ENCODE measurements at regions not wholly inside any gene's neighbourhood (a gene's known extent, or its start where the extent isn't known, plus 50 kb on each side); places are given as distances from the start of the nearest gene placed in this dataset.

DNA sequence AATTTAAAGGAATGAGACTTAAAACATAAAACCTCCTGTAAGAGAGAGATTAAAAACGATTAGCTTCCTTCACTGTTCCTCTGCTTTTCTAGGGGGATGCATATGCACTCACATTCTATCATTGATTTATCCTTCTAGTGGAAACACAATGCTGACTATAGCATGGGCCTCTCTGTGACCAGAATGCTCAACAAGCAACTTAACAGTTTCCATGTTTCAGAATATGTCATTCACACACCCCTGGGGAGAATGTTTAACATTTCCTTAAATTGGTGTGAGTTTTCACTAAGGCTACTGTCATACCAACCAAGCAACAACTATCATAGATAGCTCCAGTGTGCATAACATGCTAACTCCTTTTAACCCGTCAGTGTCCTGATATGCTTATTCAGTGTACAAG, 337.9 kb upstream of the GRM7 start:
- DNase-seq, result no peak

- no peak for DNase-seq
These were observed 336.4 kb upstream of the GRM7 start for GRCh38 chr3:6524479-6524878.

DNA sequence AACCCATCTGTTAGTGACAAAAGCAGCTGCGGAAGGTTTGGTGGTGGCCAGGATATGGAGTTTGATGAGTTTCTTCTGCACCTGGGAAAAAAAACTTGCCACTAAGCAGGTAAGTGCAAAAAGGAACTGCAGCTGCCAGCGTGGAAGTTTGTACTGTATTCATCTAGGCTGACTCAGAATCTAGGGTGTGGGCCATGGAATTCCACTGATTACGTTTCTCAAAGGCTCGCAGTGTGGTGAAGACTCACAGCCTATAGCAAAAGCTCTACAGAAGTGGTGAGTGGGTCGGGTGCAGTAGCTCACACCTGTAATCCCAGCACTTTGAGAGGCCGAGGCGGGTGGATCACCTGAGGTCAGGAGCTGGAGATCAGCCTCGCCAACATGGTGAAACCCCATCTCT, 334.6 kb upstream of the GRM7 start:
- DNase-seq, result no peak

- no peak for DNase-seq
These were observed 334.1 kb upstream of the GRM7 start for GRCh38 chr3:6526861-6527260.

GRCh38 chr3:6528951-6529350, 332.0 kb upstream of the GRM7 start:
- no peak for DNase-seq

GRCh38 chr3:6531153-6531552, 329.8 kb upstream of the GRM7 start:
- no peak for DNase-seq

DNA sequence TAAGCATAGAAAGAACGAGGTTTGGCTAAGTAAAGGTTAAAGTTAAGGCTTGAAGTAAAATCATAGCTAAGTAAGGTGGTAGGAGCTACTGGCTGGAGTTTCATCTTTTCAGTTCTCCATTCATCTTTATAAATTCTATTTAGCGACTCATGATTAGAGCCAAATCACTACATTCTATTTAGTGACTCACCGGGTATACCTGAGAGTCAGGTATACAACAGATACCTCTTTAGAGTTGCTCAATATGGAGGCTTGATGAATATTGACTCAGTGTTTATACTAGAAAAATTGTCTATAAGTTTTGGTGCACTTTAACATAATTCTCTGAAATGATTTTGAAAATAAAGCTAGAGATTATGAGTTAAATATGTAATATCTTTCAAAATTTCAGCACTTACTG, 328.8 kb upstream of the GRM7 start:
- no peak for DNase-seq

- DNase-seq, result no peak
These were observed 319.9 kb upstream of the GRM7 start for GRCh38 chr3:6540981-6541380.

- no peak for DNase-seq
These were observed 318.1 kb upstream of the GRM7 start for GRCh38 chr3:6542795-6543194.

DNA sequence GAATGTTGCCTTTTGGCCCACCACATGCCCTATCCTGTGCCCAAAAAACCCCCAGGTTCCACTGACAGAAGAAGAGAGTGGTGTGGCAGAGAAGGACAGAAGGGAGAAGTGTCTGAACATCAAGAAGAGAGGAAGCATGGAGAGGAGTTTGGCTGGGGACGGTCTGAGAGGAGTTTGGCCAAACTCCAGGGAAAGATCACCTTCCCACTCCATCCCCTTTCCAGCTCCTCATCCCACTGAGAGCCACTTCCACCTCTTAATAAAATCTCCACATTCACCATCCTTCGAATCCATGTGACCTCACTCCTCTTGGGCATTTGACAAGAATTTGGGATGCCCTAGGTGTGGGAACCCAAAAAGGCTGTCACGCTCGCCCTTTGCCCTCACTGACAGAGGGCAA, 311.6 kb upstream of the GRM7 start:
- DNase-seq, result no peak

- no peak for DNase-seq
These were observed 309.8 kb upstream of the GRM7 start for GRCh38 chr3:6551165-6551564.

DNA sequence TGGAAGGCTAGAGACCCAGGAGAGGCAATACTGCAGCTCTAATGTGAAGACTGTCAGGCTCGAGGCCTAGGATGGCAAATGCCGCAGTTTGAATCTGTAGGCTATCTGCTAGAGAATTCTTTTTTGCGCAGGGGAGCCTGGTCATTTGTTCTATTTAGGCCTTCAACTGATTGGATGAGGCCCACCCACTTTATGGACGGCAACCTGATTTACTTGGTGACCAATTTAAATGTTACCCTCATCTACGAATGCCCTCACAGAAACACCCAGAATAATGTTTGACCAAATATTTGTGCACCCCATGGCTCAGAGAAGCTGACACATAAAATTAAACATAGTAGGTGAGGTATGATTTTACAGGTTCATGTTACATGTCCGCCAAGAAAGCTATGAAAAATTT, 300.7 kb upstream of the GRM7 start:
- no peak for DNase-seq

- no peak for DNase-seq
These were observed 293.7 kb upstream of the GRM7 start for GRCh38 chr3:6567241-6567640.

GRCh38 chr3:6568999-6569493, 291.9 kb upstream of the GRM7 start:
- DNase-seq, result no peak

DNA sequence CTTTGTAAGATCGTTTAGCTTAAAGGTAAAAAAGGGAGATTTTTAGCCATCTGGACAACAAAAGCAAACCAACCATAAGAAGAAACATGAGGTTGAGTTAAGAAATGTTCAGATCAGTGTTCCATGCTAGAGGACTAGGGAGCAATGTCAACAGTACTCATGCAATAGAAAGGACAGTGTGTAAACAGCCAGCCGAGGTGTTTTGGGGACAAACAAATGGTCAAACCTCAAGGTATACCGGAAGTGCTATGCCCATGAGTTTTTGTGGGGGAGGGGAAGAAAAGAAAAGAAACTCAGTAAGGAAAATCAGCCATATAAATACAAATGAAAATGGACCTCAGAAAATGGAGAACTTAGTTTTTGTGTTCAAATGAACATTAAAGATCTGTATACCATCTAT, 289.5 kb upstream of the GRM7 start:
- no peak for DNase-seq

GRCh38 chr3:6577584-6577983, 283.3 kb upstream of the GRM7 start:
- no peak for DNase-seq

GRCh38 chr3:6578526-6578925, 282.4 kb upstream of the GRM7 start:
- no peak for DNase-seq

DNA sequence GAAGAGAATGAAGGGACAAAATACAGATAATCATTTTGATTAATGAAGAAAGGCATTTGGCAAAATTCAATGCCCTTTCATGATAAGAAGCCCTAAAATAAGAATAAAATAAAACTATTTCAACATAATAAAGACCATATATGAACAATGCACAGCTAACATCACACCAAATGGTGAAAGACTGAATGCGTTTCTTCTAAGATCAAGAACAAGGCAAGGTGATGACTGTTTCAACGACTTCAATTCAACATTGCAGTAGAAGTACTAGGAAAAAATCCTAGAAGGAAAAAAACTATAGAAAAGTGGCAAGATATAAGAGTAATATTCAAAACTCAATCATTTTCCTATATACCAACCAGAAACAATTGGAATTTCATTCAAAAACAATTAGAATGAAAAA, 280.1 kb upstream of the GRM7 start:
- no peak for DNase-seq

- DNase-seq, result no peak
These were observed 275.6 kb upstream of the GRM7 start for GRCh38 chr3:6585360-6585759.

DNA sequence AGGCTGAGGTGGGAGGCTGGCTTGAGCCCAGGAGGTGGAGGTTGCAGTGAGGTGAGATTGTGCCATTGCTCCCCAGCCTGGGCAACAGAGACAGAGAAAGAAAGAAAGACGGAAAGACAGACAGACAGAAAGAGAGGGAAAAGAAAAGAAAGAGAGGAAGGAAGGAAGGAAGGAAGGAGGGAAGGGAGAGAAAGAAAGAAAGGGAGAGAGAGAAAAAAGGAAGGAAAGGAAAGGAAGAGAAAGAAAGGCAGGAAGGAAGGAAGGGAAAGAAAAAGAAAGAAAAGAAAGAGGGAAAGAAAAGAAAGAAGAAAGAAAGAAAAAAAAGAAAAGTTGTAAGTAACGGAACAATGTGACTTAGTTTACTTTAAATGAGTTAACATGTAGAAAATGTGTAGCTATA, 260.7 kb upstream of the GRM7 start:
- DNase-seq, result no peak

GRCh38 chr3:6601374-6601773, 259.5 kb upstream of the GRM7 start:
- DNase-seq, result no peak

GRCh38 chr3:6602329-6602728, 258.6 kb upstream of the GRM7 start:
- no peak for DNase-seq

DNA sequence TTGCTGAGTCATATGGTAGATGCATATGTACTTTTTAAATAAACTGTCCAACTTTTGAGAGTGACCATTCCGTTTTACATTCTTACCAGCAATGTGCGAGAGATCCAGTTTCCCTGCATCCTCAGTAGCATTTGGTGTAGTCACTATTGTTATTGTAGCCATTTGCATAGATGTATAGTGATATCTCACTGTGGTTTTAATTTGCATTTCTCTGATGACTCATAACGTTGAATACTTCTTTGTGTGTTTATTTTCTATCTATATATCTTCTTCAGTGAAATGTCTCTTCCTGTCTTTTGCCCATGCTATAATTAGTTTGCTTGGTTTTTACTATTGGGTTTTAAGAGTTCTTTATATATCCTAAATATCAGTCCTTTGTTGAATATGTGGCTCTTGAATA, 255.7 kb upstream of the GRM7 start:
- DNase-seq, result no peak

DNA sequence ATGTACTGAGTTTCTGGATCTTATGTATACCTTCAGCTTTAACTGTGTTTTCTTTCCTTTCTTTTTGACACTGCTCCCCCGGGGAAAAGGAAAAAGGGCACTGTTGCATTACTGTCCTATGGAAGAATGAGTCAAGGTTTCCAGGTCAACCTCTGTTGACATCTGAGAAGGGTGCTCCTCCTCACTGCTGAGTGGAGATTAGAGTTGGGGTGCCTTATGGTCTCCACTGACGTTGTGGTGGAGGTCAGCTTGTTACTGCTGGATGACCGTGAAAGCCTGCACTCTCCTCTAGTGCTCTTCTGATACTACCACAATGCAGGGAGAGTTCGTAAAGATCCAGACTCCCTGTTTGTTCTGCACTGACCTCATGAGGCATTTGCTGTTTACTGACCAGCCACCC, 252.1 kb upstream of the GRM7 start:
- DNase-seq, result no peak

GRCh38 chr3:6612034-6612616, 248.8 kb upstream of the GRM7 start:
- DNase-seq, result no peak

GRCh38 chr3:6622260-6622659, 238.7 kb upstream of the GRM7 start:
- DNase-seq, result no peak
